A549 (cell line): ENCODE measurements at regions not wholly inside any gene's neighbourhood (a gene's known extent, or its start where the extent isn't known, plus 50 kb on each side); places are given as distances from the start of the nearest gene placed in this dataset.

Source experiments
- ATAC-seq, 2 experiments: fragments of 200-7000 bp in 1 of 2; fragments of >200 bp in 1 of 2; cut with Nextera tagmentation in 1 of 2; cut with Tn5 transposase in 1 of 2; 3 replicates each; pipeline versions ENCODE4 v1.8.0 to v1.9.1; 2018 to 2020; ENCODE audit warnings: mild to moderate bottlenecking in 1 of 2, moderate library complexity in 1 of 2
- CTCF ChIA-PET: fragments of 300-600 bp; sonication (Branson Sonifier 250); formaldehyde crosslinking; extraction: SDS; loops from one replicate; lab custom pipeline; 2021; ENCODE audit warnings: antibody characterized with exemption, inconsistent platforms; lab: Yijun Ruan, JAX
- POLR2A ChIA-PET: fragments of 350-600 bp; formaldehyde crosslinking; extraction: SDS; loops from one replicate; lab custom pipeline; 2021; ENCODE audit warnings: antibody characterized with exemption, inconsistent platforms; lab: Yijun Ruan, JAX
- DNase-seq, 2 experiments: peaks; one replicate each; pipeline versions ENCODE4 v3.0.0 to v3.0.0-alpha.2; 2011 to 2016; ENCODE audit warnings: low read depth in 1 of 2, low spot score in 1 of 2
- FAIRE-seq: peaks from 2 replicates; lab custom pipeline; 2011; peaks lifted over from hg19 to GRCh38; lab: Jason Lieb, UNC
- H3K27ac ChIP-seq, 2 experiments: fragments of >200 bp; sonication (Bioruptor Twin); formaldehyde crosslinking; 3 replicates each; pipeline ENCODE4 v1.5.1; 2016 to 2017
- H3K4me1 ChIP-seq: fragments of >200 bp; sonication (Bioruptor Twin); formaldehyde crosslinking; 3 replicates; pipeline ENCODE4 v1.6.1; 2016
- H3K4me2 ChIP-seq: fragments of >200 bp; sonication (Bioruptor Twin); formaldehyde crosslinking; 3 replicates; pipeline ENCODE4 v1.6.1; 2016
- H3K4me3 ChIP-seq: fragments of >200 bp; sonication (Bioruptor Twin); formaldehyde crosslinking; 3 replicates; pipeline ENCODE4 v1.5.1; 2016
- H3K9me3 ChIP-seq: fragments of >200 bp; sonication (Bioruptor Twin); formaldehyde crosslinking; 3 replicates; pipeline ENCODE4 v1.6.1; 2016
- ATOH8 ChIP-seq: fragments of 250-450 bp; sonication (Bioruptor Pico); IDR thresholded peaks from 2 replicates; pipeline ENCODE4 v1.5.0; 2020; ENCODE audit warnings: low read depth, mild to moderate bottlenecking, moderate library complexity
- CEBPB ChIP-seq, 2 experiments: fragments of >200 bp in 1 of 2; sonication (Bioruptor Twin) in 1 of 2; formaldehyde crosslinking in 1 of 2; IDR thresholded peaks; 2 replicates each; pipeline ENCODE4 v1.6.1; 2012 to 2016
- CTCF ChIP-seq: fragments of >200 bp; sonication (Bioruptor Twin); formaldehyde crosslinking; IDR thresholded peaks from 3 replicates; pipeline ENCODE4 v1.5.1; 2016
- E2F6 ChIP-seq: IDR thresholded peaks from 2 replicates; pipeline ENCODE4 v1.6.1; 2012; ENCODE audit warnings: low read depth, borderline replicate concordance
- EHMT2 ChIP-seq: fragments of 200-600 bp; sonication (generic); IDR thresholded peaks from 2 replicates; pipeline ENCODE4 v1.6.1; 2016; ENCODE audit warnings: antibody characterized with exemption, low read depth, mild to moderate bottlenecking, moderate library complexity
- ELK1 ChIP-seq: fragments of 150-350 bp; IDR thresholded peaks from 2 replicates; pipeline ENCODE4 v1.6.1; 2014; ENCODE audit warnings: low read depth, mild to moderate bottlenecking, low read length
- EP300 ChIP-seq, 2 experiments: fragments of >200 bp; sonication (Bioruptor Twin); formaldehyde crosslinking; IDR thresholded peaks; 2 replicates in 1 of 2; 3 replicates in 1 of 2; pipeline ENCODE4 v1.6.1; 2016 to 2017
- FOSB ChIP-seq: fragments of 250-450 bp; sonication (Bioruptor Pico); IDR thresholded peaks from 2 replicates; pipeline ENCODE4 v1.5.0; 2020; ENCODE audit warnings: mild to moderate bottlenecking, moderate library complexity
- HES2 ChIP-seq: fragments of >200 bp; sonication (Bioruptor Twin); formaldehyde crosslinking; IDR thresholded peaks from 2 replicates; pipeline ENCODE4 v1.6.1; 2016
- HEYL ChIP-seq: fragments of 250-450 bp; sonication (Bioruptor Pico); IDR thresholded peaks from 2 replicates; pipeline ENCODE4 v1.8.0; 2021; ENCODE audit warnings: mild to moderate bottlenecking, moderate library complexity
- HOXA7 ChIP-seq: fragments of 250-450 bp; sonication (Bioruptor Pico); IDR thresholded peaks from 2 replicates; pipeline ENCODE4 v1.5.0; 2020; ENCODE audit warnings: mild to moderate bottlenecking, moderate library complexity
- HOXB13 ChIP-seq: fragments of 250-450 bp; sonication (Bioruptor Pico); IDR thresholded peaks from 2 replicates; pipeline ENCODE4 v1.5.0; 2020; ENCODE audit warnings: low read depth, mild to moderate bottlenecking, moderate library complexity
- JUN ChIP-seq, 2 experiments: fragments of >200 bp; sonication (Bioruptor Twin); formaldehyde crosslinking; IDR thresholded peaks; 2 replicates in 1 of 2; 3 replicates in 1 of 2; pipeline ENCODE4 v1.6.1; 2016 to 2017
- KDM1A ChIP-seq: fragments of 200-600 bp; sonication (generic); IDR thresholded peaks from 2 replicates; pipeline ENCODE4 v1.6.1; 2016; ENCODE audit warnings: low read depth, mild to moderate bottlenecking
- MAFK ChIP-seq: fragments of 450-650 bp; IDR thresholded peaks from 2 replicates; pipeline ENCODE4 v1.6.1; 2014; ENCODE audit not compliant: partially characterized antibody
- MYC ChIP-seq: IDR thresholded peaks from 2 replicates; pipeline ENCODE4 v1.6.1; 2012; ENCODE audit warnings: mild to moderate bottlenecking, inconsistent platforms, low read length, improper control_type of control experiment, borderline replicate concordance
- PHF8 ChIP-seq: fragments of 200-600 bp; sonication (generic); IDR thresholded peaks from 2 replicates; pipeline ENCODE4 v1.6.1; 2016; ENCODE audit warnings: low read depth, mild to moderate bottlenecking, antibody characterized with exemption, moderate library complexity, borderline replicate concordance
- POLR2AphosphoS2 ChIP-seq: conservative IDR thresholded peaks from 2 replicates; pipeline ENCODE4 v1.6.1; 2012; ENCODE audit warnings: low read length, improper control_type of control experiment, inconsistent platforms
- RAD21 ChIP-seq, 2 experiments: fragments of >200 bp in 1 of 2; sonication (Bioruptor Twin) in 1 of 2; formaldehyde crosslinking in 1 of 2; IDR thresholded peaks in 1 of 2; conservative IDR thresholded peaks in 1 of 2; 2 replicates in 1 of 2; 3 replicates in 1 of 2; pipeline ENCODE4 v1.6.1; 2012 to 2018; ENCODE audit warnings: inconsistent platforms in 1 of 2
- RARB ChIP-seq: fragments of 250-450 bp; sonication (Bioruptor Pico); IDR thresholded peaks from 2 replicates; pipeline ENCODE4 v1.8.0; 2021; ENCODE audit warnings: mild to moderate bottlenecking, moderate library complexity
- RCOR1 ChIP-seq: fragments of 150-350 bp; IDR thresholded peaks from 2 replicates; pipeline ENCODE4 v1.6.1; 2014; ENCODE audit warnings: antibody characterized with exemption, low read length, low read depth
- RFX5 ChIP-seq: fragments of 450-650 bp; IDR thresholded peaks from 2 replicates; pipeline ENCODE4 v1.7.1; 2014; ENCODE audit warnings: antibody characterized with exemption, mild to moderate bottlenecking, moderate library complexity
- RNF2 ChIP-seq: fragments of 200-600 bp; sonication (generic); IDR thresholded peaks from 2 replicates; pipeline ENCODE4 v1.6.1; 2016; ENCODE audit warnings: low read depth, mild to moderate bottlenecking, antibody characterized with exemption, moderate library complexity, borderline replicate concordance
- SREBF2 ChIP-seq: fragments of 450-650 bp; IDR thresholded peaks from 2 replicates; pipeline ENCODE4 v1.6.1; 2014; ENCODE audit warnings: mild to moderate bottlenecking, moderate library complexity
- TFCP2L1 ChIP-seq: fragments of 250-450 bp; sonication (Bioruptor Pico); IDR thresholded peaks from 2 replicates; pipeline ENCODE4 v1.5.0; 2021; ENCODE audit warnings: mild to moderate bottlenecking
- TP53 ChIP-seq: fragments of 250-450 bp; sonication (Bioruptor Pico); IDR thresholded peaks from 2 replicates; pipeline ENCODE4 v1.5.0; 2021; ENCODE audit warnings: mild to moderate bottlenecking, moderate library complexity
- USF2 ChIP-seq: fragments of 450-650 bp; IDR thresholded peaks from 2 replicates; pipeline ENCODE4 v1.6.1; 2014; ENCODE audit warnings: antibody characterized with exemption
- ZC3H11A ChIP-seq: fragments of 450-650 bp; IDR thresholded peaks from 2 replicates; pipeline ENCODE4 v1.6.1; 2014; ENCODE audit warnings: antibody characterized with exemption, mild to moderate bottlenecking
- ZSCAN20 ChIP-seq: fragments of 250-450 bp; sonication (Bioruptor Pico); IDR thresholded peaks from 2 replicates; pipeline ENCODE4 v1.8.0; 2022; ENCODE audit warnings: mild to moderate bottlenecking, moderate library complexity
- WGBS: methylation state at CpG from one replicate; pipeline ENCODE4 v1.1.6; 2017; ENCODE audit errors: missing lambda C conversion rate; 5-methylcytosine and 5-hydroxymethylcytosine counted together

- CTCF ChIA-PET, result no interaction called here
- ATAC-seq (no peak), DNase-seq (no peak), FAIRE-seq (no peak)
- TF ChIP-seq PHF8, result no peak
- no peak for TF ChIP-seq POLR2AphosphoS2
- no peak for TF ChIP-seq CEBPB (IDR thresholded peaks at IDR 0.05)
- no peak for TF ChIP-seq TFCP2L1 (CRISPR knock-in tag)
- no peak for TF ChIP-seq TP53 (CRISPR knock-in tag)
- no peak for TF ChIP-seq SREBF2
- TF ChIP-seq E2F6, result no peak
- no peaks in the 10 kb centered on the region for H3K4me1 ChIP-seq
- H3K4me2 ChIP-seq, result no peak overlapping the region
- POLR2A ChIA-PET, result no interaction called here
- no peak overlapping the region for H3K27ac ChIP-seq
- no peaks in the 10 kb centered on the region for H3K9me3 ChIP-seq
- 55% methylated on average over 3 of the region's 3 CpGs for WGBS
- no peak overlapping the region for H3K4me3 ChIP-seq
These were observed 494.4 kb downstream of the FBXO15 start for GRCh38 chr18:73653251-73653650.

- no peak for DNase-seq
- WGBS, result 48% methylated on average over 5 of the region's 5 CpGs
- no peak for ATAC-seq
- H3K4me1 ChIP-seq, result no peaks in the 10 kb centered on the region
- no peak for FAIRE-seq
- H3K9me3 ChIP-seq, result no peaks in the 10 kb centered on the region
- ChIA-PET CTCF (no interaction called here), POLR2A (no interaction called here)
- no peak overlapping the region for H3K4me3 ChIP-seq
- no peak overlapping the region for H3K27ac ChIP-seq
- H3K4me2 ChIP-seq, result no peak overlapping the region
- TF ChIP-seq RCOR1 (no peak), ELK1 (no peak), RFX5 (no peak), PHF8 (no peak), FOSB (CRISPR knock-in tag) (no peak), HOXB13 (CRISPR knock-in tag) (no peak), MAFK (no peak), ZSCAN20 (CRISPR knock-in tag) (no peak), RAD21 (conservative IDR thresholded peaks at IDR 0.05 in 1 of 2, IDR thresholded peaks at IDR 0.05 in 1 of 2) (no peak), ZC3H11A (no peak), MYC (no peak), HES2 (no peak), RNF2 (no peak), KDM1A (no peak), EP300 (IDR thresholded peaks at IDR 0.05) (no peak), ATOH8 (no peak)
- TF ChIP-seq, all 56 proteins: peak for 0
These were observed 500.2 kb downstream of the FBXO15 start for GRCh38 chr18:73647391-73647790.

- FAIRE-seq (no peak), ATAC-seq (no peak), DNase-seq (no peak)
- Histone ChIP-seq H3K9me3 (no peaks in the 10 kb centered on the region), H3K4me3 (no peak overlapping the region), H3K4me1 (no peaks in the 10 kb centered on the region), H3K4me2 (no peak overlapping the region), H3K27ac (no peak overlapping the region)
- WGBS, result 26% methylated on average over 3 of the region's 3 CpGs
- POLR2A ChIA-PET, result no interaction called here
- CTCF ChIA-PET, result no interaction called here
- TF ChIP-seq USF2 (no peak), EHMT2 (no peak), E2F6 (no peak), ZC3H11A (no peak), JUN (IDR thresholded peaks at IDR 0.05) (no peak), HEYL (CRISPR knock-in tag) (no peak), CTCF (no peak), HOXA7 (CRISPR knock-in tag) (no peak), RAD21 (conservative IDR thresholded peaks at IDR 0.05 in 1 of 2, IDR thresholded peaks at IDR 0.05 in 1 of 2) (no peak), RNF2 (no peak), RARB (CRISPR knock-in tag) (no peak), POLR2AphosphoS2 (no peak), FOSB (CRISPR knock-in tag) (no peak)
These were observed 500.9 kb downstream of the FBXO15 start for GRCh38 chr18:73646772-73647171.
